AG09319 (cell line): ENCODE measurements at regions not wholly inside any gene's neighbourhood (a gene's known extent, or its start where the extent isn't known, plus 50 kb on each side); places are given as distances from the start of the nearest gene placed in this dataset.

Experiments used
- DNase-seq: peaks from one replicate; pipeline ENCODE4 v3.0.0-alpha.2; 2010; ENCODE audit warnings: low read depth; ENCODE audit errors: extremely low read depth
- TF ChIP-seq, protein P1 (sequence below): IDR thresholded peaks from 2 replicates; pipeline ENCODE4 v1.5.1; 2011; ENCODE audit warnings: low read depth, mild to moderate bottlenecking, inconsistent platforms, low read length, moderate library complexity

GRCh38 chr3:197428117-197428801, 127.5 kb downstream of the BDH1 start:
- no peak for DNase-seq
- TF ChIP-seq, protein P1, sequence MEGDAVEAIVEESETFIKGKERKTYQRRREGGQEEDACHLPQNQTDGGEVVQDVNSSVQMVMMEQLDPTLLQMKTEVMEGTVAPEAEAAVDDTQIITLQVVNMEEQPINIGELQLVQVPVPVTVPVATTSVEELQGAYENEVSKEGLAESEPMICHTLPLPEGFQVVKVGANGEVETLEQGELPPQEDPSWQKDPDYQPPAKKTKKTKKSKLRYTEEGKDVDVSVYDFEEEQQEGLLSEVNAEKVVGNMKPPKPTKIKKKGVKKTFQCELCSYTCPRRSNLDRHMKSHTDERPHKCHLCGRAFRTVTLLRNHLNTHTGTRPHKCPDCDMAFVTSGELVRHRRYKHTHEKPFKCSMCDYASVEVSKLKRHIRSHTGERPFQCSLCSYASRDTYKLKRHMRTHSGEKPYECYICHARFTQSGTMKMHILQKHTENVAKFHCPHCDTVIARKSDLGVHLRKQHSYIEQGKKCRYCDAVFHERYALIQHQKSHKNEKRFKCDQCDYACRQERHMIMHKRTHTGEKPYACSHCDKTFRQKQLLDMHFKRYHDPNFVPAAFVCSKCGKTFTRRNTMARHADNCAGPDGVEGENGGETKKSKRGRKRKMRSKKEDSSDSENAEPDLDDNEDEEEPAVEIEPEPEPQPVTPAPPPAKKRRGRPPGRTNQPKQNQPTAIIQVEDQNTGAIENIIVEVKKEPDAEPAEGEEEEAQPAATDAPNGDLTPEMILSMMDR, result no peak

GRCh38 chr3:197427021-197427420, 128.6 kb upstream of the DLG1 start:
- no peak for DNase-seq
- TF ChIP-seq, protein P1, result no peak

DNA sequence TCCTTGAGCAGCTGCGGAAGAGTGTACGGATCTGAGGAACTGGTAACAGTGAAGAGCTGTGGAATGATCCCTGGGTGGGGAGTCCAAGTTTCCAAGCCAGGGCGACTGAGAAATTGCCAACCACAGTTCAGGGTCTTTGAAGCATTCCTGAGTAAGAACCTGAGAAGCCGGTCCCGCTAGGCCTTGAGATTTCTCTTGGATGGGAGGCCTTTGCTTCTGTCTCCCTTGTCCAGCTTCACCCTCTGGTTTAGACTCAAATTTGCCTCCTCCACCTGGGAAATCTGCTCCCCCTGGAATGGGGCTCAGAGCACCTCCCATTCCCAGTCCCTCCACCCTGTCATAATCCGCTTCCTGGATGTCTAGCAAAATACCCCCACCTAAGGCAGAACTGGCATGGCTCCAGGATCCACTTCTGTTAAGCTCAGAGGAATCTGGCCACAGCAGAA, 127.7 kb upstream of the DLG1 start:
- TF ChIP-seq, protein P1, result no peak
- DNase-seq, result no peak

DNA sequence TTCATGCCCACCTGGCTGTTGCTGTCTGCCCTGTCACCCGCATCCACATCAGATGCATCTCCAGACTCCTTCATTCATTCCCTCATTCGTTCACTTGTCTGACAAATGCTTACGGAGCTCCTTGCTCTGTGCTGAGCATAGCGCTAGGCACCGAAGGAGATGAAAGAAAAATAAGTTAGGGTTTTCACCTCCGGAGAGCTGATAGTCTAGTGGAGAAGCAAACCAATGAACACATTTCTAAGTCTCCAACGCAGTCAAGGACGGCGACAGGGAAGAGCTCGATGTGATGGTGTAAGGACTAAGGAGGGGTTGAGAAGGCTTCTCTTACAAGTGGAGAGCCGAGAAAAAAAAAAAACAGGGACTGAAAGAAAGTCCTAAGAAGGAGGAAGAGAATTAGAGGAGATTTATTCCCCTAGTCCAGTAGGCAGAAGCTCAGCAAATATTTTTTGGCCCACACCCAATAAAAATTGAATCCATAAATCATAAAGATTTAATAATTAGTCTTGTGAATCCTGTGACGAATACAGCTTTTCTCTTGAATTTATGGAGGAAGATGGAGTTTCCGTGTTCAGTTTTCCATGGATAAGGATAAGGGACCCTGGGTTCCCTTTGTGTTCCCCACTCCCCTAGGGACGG, 127.2 kb upstream of the DLG1 start:
- TF ChIP-seq, protein P1, result no peak
- DNase-seq, result no peak

DNA sequence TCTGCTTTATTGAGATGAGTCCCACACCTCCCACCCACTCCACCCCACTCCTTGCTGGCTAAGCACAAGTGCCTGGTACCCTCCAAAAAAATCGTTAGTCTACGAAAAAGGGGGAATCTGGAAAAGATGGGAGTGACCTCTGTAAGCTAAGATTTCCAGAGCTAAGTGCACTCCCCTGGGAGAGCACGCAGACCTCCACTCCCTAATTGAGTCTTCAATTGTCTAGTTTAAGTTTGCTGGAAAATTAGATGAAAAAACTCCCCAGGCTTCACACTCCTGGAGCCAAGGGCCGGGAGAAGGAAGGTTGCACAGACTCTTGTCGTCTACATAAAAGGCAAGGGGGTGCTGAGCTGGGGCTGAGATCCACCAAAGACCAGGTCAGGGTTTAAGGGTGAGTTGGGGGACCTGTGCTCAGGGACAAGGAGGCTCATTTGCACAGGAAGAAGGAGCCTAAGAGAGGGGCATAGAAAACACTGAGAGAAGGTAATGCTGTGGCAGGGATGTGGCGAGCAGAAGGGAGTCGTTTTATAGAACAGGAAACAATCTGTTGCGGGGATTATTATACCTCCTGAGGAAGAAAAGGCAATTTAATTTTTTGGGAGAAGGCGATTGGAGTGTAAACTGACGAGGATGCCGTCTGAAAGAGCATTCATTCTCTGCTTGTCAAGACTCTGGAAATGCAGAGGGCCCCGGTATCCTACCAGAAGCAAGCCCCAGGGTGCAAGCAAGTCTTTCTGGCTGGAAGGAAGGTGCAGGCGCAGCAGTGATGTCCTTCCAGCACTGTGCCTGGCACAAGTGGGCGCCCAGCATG, 126.5 kb upstream of the DLG1 start:
- no peak for DNase-seq

DNA sequence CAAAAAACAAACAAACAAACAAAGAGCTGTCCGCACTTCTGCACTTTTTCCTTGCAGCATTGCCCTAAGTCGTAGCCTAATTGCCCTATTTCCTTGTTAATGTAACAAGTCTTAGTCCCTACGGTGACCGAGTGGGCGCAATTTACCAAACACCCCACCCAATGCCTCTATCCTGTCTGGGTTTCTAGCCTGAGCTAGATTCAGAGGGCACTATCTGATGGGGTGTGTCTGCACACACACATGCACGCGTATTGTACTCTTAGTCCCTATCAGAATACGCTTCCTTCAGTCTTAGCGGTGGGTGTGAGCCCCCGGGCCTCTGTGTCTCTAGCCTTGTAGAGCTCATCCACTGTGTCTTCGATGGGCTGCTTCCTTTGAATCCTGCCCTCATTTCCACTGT, 125.9 kb upstream of the DLG1 start:
- TF ChIP-seq, protein P1, result no peak
- DNase-seq, result no peak

More for the DNA sequence above, 126.5 kb upstream of the DLG1 start:
- TF ChIP-seq, protein P1, result no peak

DNA sequence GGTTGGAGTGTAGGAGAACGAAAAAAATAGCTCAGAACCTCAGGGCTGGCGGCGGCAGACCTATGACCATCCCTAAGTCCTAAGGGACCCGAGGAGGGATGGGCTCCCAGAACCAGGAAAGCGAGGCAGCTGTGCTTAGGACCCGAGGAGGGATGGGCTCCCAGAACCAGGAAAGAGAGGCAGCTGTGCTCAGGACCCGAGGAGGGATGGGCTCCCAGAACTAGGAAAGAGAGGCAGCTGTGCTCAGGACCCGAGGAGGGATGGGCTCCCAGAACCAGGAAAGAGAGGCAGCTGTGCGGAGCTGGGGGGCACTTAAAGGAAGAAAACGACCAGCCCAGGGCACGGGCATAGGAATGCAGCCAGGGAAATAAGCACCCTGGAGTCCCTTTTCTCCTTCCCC, 125.0 kb upstream of the DLG1 start:
- TF ChIP-seq, protein P1, result no peak
- DNase-seq, result no peak
